GM10266 (cell line): ENCODE measurements at regions not wholly inside any gene's neighbourhood (a gene's known extent, or its start where the extent isn't known, plus 50 kb on each side); places are given as distances from the start of the nearest gene placed in this dataset.

ENCODE experiments used
- DNase-seq: peaks from one replicate; pipeline ENCODE4 v3.0.0; 2012; ENCODE audit errors: extremely low spot score
- CTCF ChIP-seq: IDR thresholded peaks from 2 replicates; pipeline ENCODE4 v1.5.1; 2012; ENCODE audit warnings: mild to moderate bottlenecking, low read depth; ENCODE audit not compliant: control insufficient read depth, insufficient read depth; ENCODE audit errors: missing control alignments

- DNase-seq: no peak
- TF ChIP-seq CTCF: no peak
These were observed 189.0 kb upstream of the DYRK2 start for GRCh38 chr12:67459578-67459977.

GRCh38 chr12:67460388-67460787, 188.2 kb upstream of the DYRK2 start:
- no peak for TF ChIP-seq CTCF
- DNase-seq: no peak

GRCh38 chr12:67468549-67469245, 179.8 kb upstream of the DYRK2 start:
- no peak for DNase-seq
- TF ChIP-seq CTCF: no peak

- no peak for TF ChIP-seq CTCF
- no peak for DNase-seq
These were observed 178.9 kb upstream of the DYRK2 start for GRCh38 chr12:67469666-67470065.

- DNase-seq: no peak
- no peak for TF ChIP-seq CTCF
These were observed 176.7 kb upstream of the DYRK2 start for GRCh38 chr12:67471810-67472209.

GRCh38 chr12:67472539-67472938, 176.0 kb upstream of the DYRK2 start:
- no peak for DNase-seq

More at GRCh38 chr12:67472539-67472938, 176.0 kb upstream of the DYRK2 start:
- TF ChIP-seq CTCF: no peak
